ENCODE measurements at regions not wholly inside any gene's neighbourhood (a gene's known extent, or its start where the extent isn't known, plus 50 kb on each side); places are given as distances from the start of the nearest gene placed in this dataset.

DNA sequence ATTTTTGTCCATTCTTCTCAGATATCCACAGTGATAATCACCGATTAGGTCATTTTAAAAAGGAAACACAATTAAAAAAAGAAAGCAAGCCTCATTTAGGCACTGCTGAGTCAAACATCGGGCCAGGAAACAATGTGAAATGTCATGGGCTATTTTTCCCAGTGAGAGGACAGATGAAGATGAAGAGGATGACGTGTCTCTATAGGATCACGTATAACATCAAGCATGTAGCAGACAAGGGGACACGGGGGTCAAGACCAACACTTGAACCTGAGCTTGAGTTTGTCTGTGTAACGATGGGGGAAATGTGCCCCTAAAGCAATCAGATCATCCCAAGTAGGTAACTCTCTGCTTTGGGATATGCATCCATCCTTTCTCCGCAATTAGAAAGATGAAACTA is 553.2 kb downstream of the CD83 start:
- DNase-seq (ENCODE audit: low spot score): no peak

DNA sequence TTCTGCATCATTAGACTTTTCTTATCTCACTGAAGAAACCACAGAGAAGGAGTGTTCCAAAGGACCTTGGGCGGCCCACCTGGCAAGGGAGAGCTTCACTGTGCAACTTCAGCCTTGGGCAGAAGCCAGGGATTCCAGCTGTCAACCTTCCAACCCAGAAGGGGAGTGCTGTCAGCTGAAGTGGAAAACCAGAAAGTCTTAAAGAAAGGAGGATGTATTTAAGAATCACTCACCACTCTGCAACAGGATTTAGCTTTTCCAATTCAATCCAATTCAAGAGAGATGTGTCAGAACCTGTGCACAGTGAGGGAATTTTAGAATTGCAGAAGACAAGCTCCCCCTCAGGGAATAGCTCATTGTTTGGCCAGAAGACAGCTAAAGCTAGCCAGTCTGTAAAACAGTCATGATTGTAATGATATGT is 553.7 kb downstream of the CD83 start:
- DNase-seq (ENCODE audit: low spot score): no peak

DNA sequence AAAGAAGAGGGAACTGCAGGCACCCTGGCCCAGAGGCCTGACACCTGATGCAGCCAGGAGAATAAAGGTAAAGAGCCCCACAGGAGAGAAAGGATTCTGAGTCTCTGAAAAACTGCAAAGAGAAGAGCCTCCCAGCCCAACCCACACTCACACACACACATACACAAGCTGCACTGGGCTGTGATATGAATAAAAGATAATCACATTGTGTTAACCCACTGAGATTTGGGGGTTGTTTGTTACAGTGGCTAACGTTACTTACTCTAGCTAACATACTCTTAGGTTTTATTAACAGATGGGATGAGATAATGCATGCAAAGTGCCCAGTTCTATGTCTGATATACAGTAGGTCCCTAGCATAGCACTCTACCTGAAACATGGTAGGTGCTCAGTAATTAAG is 554.4 kb downstream of the CD83 start:
- no peak for DNase-seq (ENCODE audit: low spot score)

DNA sequence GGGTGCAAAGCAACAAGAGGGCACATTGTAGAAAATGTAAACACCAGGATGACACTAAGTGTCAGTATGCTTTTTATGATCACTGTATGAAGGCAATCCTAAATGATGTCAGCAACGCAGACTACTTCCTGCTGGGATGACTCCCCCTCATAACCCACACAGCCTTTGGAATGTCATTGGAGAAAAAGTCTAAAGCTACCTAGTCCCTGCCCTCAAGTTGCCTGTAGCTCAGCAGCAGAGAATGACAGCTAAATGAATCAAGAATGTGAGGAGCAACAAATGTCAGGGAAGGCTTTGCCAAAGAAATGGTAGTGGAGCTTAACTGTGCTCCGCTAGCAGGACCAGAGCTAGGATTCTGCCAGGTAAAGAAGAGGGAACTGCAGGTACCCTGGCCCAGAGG is 555.6 kb downstream of the CD83 start:
- no peak for DNase-seq (ENCODE audit: low spot score)

DNA sequence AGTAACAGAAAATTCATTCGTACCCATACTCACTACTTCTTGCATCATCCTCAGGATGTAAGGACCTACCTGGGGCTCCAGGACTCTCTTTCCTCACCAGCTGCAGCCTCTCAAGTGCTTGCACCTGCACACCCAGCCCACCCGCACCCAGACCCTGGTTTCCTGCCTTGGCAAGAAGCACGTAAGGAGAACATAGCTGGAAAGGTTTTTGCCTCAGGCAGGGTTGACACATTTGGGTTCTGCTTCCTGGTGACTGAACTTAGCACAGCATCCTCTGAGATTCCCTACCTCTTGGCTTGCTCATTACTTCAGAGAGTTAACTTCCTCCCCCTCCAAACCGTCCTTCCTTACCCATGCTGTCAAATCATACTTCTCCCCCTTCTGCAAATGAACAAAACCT is 556.9 kb downstream of the CD83 start:
- DNase-seq (ENCODE audit: low spot score): no peak

DNA sequence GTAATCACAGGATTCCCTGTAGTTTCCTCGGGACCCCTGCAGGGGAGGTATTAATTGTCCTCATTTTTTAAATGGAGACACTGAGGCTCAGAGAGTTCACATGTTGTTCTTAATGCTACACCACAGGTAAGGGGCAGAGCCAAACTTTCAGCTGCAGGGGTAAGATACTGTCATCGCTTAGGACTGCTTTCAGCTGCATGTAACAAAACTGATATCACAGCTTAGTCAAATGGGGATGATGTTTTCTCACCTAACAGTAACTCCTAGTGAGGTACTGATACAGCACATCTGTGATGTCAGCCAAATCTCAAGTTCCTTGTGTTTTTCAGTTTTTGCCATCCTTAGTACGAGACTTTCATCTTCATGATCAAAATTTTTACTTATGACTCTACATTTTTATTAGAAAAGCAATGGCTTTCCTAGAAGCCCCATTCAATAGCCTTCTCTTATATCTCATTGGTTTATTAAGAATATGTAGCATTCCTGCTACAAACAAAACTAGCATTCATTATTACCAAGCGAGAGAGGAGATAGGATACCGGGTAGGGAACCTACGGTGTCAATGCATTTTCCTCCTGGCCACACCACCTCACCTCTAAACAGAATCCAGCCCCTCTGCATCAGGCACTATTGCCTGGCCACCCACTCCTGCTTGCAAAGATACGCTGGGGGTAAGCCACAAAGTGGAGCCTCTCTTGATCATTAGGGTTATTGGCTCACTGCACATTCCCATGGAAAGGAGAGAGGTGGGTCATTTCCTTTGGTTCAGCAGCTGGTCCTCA is 557.5 kb downstream of the CD83 start:
- DNase-seq (ENCODE audit: low spot score): no peak

DNA sequence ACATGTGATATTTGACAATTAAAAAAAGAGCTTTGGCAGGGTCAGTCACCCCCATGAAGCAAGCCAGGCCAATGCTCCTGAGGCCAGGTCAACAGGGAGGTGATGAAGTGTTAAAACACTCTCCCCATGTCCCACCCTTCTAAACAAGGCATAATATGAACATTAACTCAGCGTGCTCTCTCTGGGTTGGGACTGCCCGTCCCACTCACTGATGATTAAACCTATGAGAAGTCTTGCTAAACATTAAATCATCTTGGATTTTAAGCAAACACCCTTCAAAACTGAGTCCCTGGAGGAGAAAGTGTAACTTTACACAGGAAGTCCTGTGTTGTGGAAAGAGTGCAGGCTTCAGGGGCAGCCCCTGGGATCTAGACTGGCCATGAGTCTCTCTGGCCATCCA is 558.5 kb downstream of the CD83 start:
- no peak for DNase-seq (ENCODE audit: low spot score)

DNA sequence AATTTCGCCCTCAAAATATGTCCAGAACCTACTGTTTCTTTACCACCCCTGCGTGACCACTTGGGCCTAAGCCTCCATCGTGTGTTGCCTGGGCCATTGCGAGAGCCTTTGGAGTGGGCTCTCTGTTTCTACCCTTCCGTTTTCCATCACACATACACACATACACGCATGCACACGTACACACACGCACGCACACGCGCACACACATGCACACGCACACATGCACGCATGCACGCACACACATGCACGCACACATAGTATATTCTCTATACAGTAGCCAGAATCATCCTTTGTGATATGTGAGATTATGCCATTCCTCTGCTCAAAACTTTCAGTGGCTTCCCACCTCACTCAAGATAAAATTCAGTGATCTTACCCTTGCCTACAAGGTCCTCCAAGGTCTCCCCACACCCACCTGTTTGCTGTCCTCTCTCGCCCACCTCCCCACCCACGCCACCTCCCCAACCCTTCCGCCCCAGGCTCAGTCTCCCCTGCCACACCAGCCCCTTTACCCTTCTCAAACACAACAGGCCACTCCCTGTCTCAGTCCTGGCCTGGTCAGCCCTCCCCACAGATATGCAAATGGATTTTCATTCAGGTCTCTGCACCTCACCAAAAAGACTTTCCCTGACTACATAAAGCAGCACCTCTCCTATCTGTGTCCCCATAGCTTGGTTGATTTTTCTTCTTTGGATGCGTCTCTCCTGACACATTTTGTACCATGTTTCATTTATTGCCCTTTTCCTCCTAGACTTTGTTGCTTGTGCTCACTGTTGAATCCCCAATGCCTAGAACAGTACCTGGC is 559.6 kb downstream of the CD83 start:
- DNase-seq (ENCODE audit: low spot score): no peak

DNA sequence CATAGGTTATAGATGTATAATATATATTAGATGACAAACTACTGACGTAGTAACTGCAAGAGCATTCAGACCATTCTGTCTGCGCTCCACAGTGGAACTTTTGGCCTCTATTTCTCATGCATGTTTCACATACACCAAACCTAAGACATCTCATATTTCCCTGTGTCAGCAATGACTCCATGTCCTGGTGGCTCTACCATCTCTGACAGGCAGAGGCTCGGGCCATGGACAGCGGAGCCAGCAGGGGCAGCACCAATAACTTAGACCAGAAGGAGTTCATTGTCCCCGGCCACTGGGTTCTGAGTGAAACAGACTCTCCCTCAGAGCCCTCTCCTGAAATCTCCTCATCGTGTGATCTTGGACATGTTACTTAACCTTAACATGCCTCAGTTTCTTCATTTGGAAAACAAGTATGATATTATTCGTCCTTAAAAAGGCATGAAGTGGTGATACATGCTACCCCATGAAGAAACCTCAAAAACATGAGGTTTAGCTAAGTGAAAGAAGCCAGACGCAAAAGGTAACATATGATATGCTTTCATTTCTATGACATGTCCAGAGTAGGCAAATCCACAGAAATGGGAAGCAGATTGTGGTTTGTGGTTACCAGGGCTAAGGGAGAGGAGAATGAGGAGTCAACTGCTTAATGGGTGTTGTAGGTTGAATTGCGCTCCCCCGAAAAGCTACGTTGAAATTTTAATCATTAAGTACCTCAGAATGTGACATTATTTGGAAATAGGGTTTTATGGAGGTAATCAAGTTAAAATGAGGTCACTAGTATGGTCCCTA is 564.0 kb upstream of the JARID2 start:
- no peak for DNase-seq (ENCODE audit: low spot score)

DNA sequence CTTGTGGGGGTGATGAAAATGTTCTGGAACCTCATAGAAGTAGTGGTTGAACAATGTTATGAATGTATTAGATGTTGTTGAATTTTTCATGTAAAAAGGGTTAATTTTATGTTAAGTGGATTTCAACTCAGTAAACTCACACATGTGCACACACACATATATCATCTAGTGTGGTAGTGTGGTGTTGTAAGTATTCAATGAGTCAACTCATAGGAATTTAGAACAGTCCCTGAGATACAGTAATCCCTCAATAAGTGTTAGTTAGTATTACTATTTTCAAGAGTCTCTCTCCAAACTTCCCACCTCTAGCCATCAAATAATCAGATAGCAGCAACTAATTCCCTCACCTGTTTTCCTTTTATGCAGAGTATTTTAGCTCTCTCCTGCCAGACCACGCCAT is 563.1 kb upstream of the JARID2 start:
- DNase-seq (ENCODE audit: low spot score): no peak

DNA sequence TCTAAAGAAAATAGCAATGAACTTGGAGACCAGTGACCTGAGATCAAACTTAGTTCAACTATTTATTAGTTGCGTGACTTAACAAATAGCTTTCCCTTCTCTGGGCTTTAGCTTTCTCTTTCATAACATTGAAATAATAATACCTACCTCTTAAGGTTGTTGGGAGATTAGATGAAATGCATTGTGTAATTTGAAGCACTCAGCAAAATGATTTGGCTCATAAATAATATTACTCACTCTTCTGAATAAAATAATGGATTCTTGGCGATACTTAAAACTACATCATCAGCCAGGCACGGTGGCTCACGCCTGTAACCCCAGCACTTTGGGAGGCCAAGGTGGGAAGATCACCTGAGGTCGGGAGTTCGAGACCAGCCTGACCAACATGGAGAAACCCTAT is 556.2 kb upstream of the JARID2 start:
- DNase-seq (ENCODE audit: low spot score): no peak

DNA sequence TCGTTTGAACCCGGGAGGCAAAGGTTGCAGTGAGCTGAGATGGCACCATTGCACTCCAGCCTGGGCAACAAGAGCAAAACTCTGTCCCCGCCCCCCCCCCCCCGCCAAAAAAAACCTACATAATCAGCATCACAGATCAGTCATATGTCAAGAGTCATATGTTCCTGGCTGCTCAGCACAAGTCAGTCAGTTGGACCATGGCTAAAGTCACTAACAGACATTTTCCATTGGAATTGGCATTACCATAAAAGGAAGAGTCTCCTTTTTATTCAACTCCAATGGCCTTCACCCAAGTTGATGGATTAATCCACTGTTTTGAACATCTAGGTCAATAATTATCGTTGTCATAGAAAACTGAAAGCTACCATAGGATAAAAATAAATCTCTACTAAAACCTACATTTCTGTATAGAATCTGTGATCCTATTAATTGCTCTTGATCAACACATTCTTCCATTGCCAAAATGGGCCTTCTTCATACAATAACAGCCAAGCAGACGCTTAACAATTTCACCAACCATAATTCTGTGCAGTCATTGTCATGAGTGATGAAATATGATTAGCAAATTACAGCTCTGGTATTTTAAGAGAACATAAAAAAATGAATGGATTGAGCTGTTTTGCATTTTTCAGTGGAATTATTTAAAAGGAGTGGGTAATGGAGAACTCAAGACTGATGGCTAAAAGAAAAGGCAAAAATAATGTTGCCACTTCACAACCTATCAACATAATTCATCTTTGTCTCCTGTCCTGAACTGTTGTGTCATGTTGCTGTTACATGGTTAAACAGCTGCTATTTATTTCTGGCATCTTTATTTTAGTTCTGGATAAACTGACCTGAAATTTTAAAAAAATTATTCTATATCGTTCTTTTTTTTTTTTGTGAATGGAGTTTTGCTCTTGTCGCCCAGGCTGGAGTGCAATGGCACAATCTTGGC is 555.5 kb upstream of the JARID2 start:
- DNase-seq (ENCODE audit: low spot score): no peak

DNA sequence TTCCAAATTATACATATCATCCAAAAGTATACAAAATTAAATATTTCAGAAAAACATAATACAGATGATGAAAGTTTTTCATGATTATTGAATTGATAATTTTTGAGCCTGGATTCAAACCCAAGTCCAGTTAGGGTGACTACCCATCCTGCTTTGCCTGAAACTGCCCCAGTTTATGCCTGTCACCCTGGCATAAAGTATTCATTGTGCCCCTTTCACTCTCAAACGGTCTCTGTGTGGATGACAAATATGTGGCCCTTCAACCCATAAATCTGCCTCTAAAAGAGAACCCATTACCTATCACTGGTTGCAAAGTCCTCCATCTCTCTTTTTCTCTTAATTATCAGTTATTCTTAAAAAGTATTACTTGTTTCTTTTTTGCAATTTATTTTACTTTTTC is 553.7 kb upstream of the JARID2 start:
- no peak for DNase-seq (ENCODE audit: low spot score)

DNA sequence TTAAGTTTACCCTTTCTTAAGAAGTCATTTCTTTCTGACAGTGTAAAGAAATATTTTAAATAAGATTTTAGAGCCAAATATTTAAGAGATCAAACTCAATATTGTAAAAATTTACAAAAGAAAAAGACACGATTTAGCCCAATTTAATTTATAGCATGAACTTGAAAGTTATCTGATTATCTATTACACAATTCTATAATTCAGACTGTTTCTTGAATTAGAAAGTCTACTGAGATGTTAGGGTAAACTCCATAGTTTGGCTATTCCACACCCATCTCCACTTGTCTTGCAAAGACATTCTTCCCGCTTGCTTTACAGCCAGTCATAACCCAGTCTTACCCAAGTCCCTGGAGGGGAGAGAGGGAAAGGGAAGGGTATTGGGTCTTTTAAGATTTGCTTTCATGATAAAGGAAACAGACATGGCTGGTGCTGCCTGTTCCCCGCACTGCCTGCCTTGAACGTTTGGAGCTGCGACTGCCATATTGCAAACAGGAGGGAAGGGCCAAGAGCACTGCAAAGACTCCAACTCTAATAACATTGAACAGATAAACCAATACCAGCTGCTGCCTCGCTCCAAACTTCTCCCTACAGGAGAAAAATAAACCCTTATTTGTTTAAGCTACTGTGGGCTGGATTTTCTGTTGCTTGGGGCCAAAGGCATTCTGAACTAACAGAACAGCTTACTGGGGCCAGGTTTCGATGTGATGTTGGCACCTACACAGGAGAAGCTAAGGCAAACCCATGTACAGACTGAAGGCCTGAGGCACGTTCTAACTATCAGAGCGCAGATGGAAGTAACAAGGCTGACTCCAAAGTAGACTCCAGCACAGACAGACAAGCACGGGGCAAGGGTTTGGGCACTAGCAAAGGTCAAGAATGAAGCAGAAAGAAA is 552.3 kb upstream of the JARID2 start:
- no peak for DNase-seq (ENCODE audit: low spot score)

DNA sequence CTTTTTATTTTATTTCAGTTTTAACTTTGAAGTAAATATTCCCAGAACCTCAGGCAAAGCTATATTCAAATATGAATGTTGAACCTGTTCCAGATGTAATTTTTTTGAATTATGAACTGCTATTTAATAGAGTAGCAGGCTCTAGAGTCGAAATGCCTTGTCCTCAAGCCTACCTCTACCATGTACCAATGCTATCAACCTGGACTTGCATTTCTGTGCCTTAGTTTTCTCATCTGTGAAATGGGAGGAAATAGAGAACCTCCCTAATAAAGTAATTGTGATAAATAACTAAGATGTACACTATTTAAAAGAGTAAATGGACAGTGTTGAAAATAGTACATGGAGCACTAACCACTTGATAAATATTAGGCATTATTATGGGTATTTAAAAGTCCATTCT is 551.6 kb upstream of the JARID2 start:
- DNase-seq (ENCODE audit: low spot score): no peak

DNA sequence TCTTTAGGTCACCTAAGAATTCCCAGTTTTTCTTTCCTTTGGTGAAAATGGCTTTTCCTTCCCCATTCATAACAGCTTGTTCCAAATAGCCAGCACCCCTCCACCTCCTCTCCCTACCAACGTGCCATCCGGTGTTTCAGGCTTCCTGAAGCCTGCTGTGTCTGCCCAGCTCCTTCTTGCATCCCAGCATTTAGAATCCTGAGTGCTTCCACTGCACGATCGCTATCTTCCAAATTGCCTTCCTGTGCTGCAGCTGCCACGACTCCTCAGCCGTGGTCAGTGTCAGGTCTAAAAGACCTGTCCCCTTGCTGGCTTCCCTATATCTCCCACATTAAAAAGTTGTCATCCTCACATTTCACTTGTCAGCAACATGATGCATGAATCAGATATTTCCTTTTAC is 550.3 kb upstream of the JARID2 start:
- DNase-seq (ENCODE audit: low spot score): no peak

DNA sequence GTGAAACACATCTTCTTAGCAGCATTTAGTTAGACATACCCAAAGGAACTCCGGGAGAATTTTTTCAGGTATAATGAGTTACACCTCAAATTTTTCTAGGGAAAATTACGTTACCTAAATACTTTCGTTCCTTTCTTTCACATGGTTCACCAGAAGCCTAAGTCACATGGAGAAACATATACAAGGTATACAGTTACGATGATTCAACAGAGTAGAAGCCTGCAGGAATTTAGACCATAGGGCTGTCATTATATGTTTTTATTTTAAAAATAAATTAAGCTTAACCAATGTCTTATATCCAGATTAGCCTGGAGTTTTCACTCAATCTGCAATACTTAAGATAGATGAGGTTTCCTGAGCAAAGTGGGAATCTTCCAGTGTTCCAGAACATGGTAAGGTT is 549.5 kb upstream of the JARID2 start:
- DNase-seq (ENCODE audit: low spot score): no peak

DNA sequence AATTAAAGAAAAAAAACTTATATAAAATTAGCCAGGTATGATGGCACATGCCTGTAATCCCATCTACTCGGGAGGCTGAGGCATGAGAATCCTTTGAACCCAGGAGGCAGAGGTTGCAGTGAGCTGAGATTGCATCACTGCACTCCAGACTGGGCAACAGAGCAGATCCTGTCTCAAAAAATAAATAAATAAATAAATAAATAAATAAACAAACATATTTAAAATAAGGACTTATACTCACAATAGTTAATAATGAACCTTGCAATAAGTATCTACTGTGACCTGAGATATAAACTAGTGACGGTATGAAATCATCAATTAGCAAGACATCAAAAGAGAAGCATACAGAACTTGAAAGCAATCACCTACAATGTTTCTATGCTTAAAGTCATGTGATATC is 548.4 kb upstream of the JARID2 start:
- DNase-seq (ENCODE audit: low spot score): no peak

DNA sequence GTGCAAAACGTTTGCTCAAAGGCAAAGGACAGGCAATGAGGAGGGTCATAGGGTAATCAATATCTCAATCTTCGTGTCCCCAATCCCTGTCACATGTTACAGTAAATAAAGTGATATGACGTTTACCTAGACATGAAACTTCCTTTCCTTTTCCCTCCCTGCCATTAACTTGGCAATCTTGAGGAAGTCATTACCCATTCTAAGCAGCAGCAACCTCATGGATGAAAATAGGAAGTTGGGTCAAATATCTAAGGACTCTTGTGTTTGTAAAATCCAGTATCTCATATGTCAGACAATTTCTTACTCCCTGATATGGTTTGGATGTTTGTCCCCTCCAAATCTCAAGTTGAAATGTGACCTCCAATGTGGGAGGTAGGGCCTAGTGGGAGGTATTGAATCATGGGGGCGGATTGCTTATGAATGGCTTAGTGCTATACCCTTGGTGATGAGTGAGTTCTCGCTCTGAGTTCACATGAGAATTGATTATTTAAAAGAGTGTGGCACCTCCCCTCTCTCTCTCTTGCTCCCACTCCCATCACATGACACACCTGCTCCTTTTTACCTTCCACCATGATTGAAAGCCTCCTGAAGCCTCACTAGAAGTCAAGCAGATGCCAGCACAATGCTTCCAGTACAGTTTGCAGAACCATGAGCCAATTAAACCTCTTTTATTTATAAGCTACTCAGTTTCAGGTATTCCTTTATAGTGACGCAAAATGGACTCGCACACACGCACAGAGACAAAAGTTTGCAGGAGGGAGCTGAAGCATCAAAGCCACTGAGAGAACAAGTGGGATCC is 545.9 kb upstream of the JARID2 start:
- no peak for DNase-seq (ENCODE audit: low spot score)

DNA sequence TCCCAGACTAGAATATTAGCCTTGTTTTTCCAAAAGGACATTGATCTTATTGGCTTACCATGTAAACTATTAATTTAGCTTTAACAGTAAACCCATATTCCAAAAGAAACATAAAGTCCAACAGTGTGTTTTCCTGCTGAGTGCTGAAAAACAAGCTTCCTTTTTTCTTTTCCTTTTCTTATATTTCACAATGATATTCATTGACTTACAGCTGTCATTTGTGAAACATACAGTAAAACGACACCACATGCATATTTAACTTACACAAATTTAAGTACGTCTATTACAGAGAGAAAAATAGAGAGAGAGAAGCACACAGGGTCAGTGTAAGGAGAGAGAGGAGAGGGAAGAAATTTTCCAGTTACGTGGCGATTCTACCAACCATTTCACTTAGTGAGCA is 543.9 kb upstream of the JARID2 start:
- DNase-seq (ENCODE audit: low spot score): no peak
